ENCODE measurements at regions not wholly inside any gene's neighbourhood (a gene's known extent, or its start where the extent isn't known, plus 50 kb on each side); places are given as distances from the start of the nearest gene placed in this dataset.

DNA sequence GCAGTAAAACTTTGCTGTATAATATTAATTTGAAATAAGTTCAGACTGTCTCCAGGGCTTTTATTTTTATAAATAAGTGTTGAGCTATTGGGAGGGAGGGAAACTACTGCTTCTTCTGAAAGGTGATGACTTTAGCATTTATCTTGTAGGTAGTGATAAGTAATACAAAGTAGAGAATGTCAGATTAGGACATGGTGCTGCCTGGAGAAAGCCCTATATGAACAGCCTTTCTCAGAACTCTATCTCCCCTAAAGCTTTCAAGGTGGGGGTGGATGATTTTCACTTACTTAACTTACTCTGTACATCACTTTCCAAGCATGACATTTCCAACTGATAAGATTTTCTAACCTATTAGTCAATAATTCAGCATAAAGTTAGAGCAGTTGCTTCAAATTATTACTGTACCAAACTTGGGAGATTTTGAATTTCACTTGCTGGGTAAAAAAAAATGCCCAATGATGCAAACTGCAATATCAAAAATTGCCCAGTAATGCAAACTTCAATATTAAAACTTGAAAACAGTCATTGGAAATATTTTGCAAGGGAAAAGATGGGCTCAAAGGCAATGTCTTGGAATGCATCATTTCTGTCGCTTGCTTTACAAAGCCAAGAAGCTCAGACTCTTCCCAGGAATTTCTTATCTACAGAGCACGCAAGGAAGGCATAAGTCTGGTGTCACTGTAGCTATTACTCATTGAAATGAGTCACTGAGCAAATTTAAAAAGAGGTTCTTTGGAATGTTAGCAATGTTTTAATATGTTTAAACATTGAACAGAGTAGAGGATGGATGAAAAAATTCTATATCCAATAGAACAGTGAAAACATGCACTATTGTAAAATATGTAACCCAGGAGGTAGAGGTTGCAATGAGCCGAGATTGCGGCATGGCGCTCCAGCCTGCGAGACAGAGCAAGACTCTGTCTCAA lies 569.5 kb downstream of the PSAT1 start:
- TF ChIP-seq CTCF (IDR thresholded peaks at IDR 0.05) (no peak), POLR2AphosphoS5 (IDR thresholded peaks at IDR 0.05) (no peak), POLR2A (IDR thresholded peaks at IDR 0.05) (no peak), EP300 (IDR thresholded peaks at IDR 0.05) (no peak)
